ENCODE measurements at regions not wholly inside any gene's neighbourhood (a gene's known extent, or its start where the extent isn't known, plus 50 kb on each side); places are given as distances from the start of the nearest gene placed in this dataset.

GRCh38 chr2:220064111-220065030, 436.9 kb downstream of the SLC4A3 start:
- Histone ChIP-seq H3K36me3 (no peaks in the 10 kb centered on the region), H3K27ac (no peak overlapping the region), H3K4me3 (no peak overlapping the region), H3K27me3 (replicated peaks; ENCODE audit: insufficient read depth) (no peaks in the 10 kb centered on the region), H3K9me3 (no peaks in the 10 kb centered on the region), H3K4me1 (replicated peaks) (no peaks in the 10 kb centered on the region)
- no peak for TF ChIP-seq POLR2AphosphoS5 (IDR thresholded peaks at IDR 0.05)
- no peak for TF ChIP-seq POLR2A (IDR thresholded peaks at IDR 0.05)
- TF ChIP-seq CTCF (IDR thresholded peaks at IDR 0.05): no peak
- no peak for DNase-seq (ENCODE audit: low spot score)
- intact Hi-C loops (cut with DNase I): no loop called here
- WGBS: 67% methylated on average over 13 of the region's 13 CpGs

GRCh38 chr2:220065581-220065980, 438.2 kb downstream of the SLC4A3 start:
- no peak overlapping the region for H3K27ac ChIP-seq
- no peaks in the 10 kb centered on the region for H3K27me3 ChIP-seq (replicated peaks; ENCODE audit: insufficient read depth)
- H3K36me3 ChIP-seq: no peaks in the 10 kb centered on the region
- no peak overlapping the region for H3K4me3 ChIP-seq
- 97% methylated on average over 2 of the region's 2 CpGs for WGBS
- no peaks in the 10 kb centered on the region for H3K9me3 ChIP-seq
- DNase-seq (ENCODE audit: low spot score): no peak
- H3K4me1 ChIP-seq (replicated peaks): no peaks in the 10 kb centered on the region
- TF ChIP-seq CTCF (IDR thresholded peaks at IDR 0.05) (no peak), POLR2A (IDR thresholded peaks at IDR 0.05) (no peak), POLR2AphosphoS5 (IDR thresholded peaks at IDR 0.05) (no peak)
- intact Hi-C loops (cut with DNase I): no loop called here

GRCh38 chr2:220068846-220069245, 441.4 kb downstream of the SLC4A3 start:
- Histone ChIP-seq H3K4me1 (replicated peaks) (no peaks in the 10 kb centered on the region), H3K27ac (no peak overlapping the region), H3K4me3 (no peak overlapping the region), H3K27me3 (replicated peaks; ENCODE audit: insufficient read depth) (no peaks in the 10 kb centered on the region), H3K9me3 (no peaks in the 10 kb centered on the region), H3K36me3 (no peaks in the 10 kb centered on the region)
- intact Hi-C loops (cut with DNase I): no loop called here
- WGBS: 54% methylated on average over 2 of the region's 2 CpGs
- no peak for DNase-seq (ENCODE audit: low spot score)
- TF ChIP-seq POLR2A (IDR thresholded peaks at IDR 0.05) (no peak), CTCF (IDR thresholded peaks at IDR 0.05) (no peak), POLR2AphosphoS5 (IDR thresholded peaks at IDR 0.05) (no peak)

GRCh38 chr2:220070349-220070748, 442.9 kb downstream of the SLC4A3 start:
- 92% methylated on average over 1 of the region's 1 CpG for WGBS
- Histone ChIP-seq H3K36me3 (no peaks in the 10 kb centered on the region), H3K4me3 (no peak overlapping the region), H3K9me3 (no peaks in the 10 kb centered on the region), H3K27ac (no peak overlapping the region), H3K4me1 (replicated peaks) (no peaks in the 10 kb centered on the region), H3K27me3 (replicated peaks; ENCODE audit: insufficient read depth) (no peaks in the 10 kb centered on the region)
- TF ChIP-seq CTCF (IDR thresholded peaks at IDR 0.05) (no peak), POLR2A (IDR thresholded peaks at IDR 0.05) (no peak), POLR2AphosphoS5 (IDR thresholded peaks at IDR 0.05) (no peak)
- DNase-seq (ENCODE audit: low spot score): no peak
- intact Hi-C loops (cut with DNase I): no loop called here

- Histone ChIP-seq H3K36me3 (no peaks in the 10 kb centered on the region), H3K9me3 (no peaks in the 10 kb centered on the region), H3K27me3 (replicated peaks; ENCODE audit: insufficient read depth) (no peaks in the 10 kb centered on the region), H3K4me1 (replicated peaks) (no peaks in the 10 kb centered on the region), H3K4me3 (no peak overlapping the region), H3K27ac (no peak overlapping the region)
- no peak for DNase-seq (ENCODE audit: low spot score)
- TF ChIP-seq CTCF (IDR thresholded peaks at IDR 0.05): no peak
- TF ChIP-seq POLR2AphosphoS5 (IDR thresholded peaks at IDR 0.05): no peak
- TF ChIP-seq POLR2A (IDR thresholded peaks at IDR 0.05): no peak
- intact Hi-C loops (cut with DNase I): no loop called here
- WGBS: 86% methylated on average over 5 of the region's 5 CpGs
Measured at GRCh38 chr2:220071696-220072095, 444.3 kb downstream of the SLC4A3 start.
